Heart right ventricle (tissue), 16 donors: ENCODE measurements at regions not wholly inside any gene's neighbourhood (a gene's known extent, or its start where the extent isn't known, plus 50 kb on each side); places are given as distances from the start of the nearest gene placed in this dataset.

Experiments
- ATAC-seq, 8 donors: fragments of 200-7000 bp; cut with Tn5 transposase; one replicate each; pipeline ENCODE4 v1.9.1; 2020; ENCODE audit warnings: mild to moderate bottlenecking in 8 of 8, moderate library complexity in 8 of 8, moderate number of reproducible peaks in 1 of 8
- DNase-seq, 2 donors: peaks; one replicate each; pipeline ENCODE4 v3.0.0-alpha.2; 2020
- H3K27ac ChIP-seq, 10 donors: fragments of 200-600 bp; sonication (generic) in 2 of 10; one replicate each; pipeline versions ENCODE4 v1.5.0 to v1.8.0; 2020 to 2022; ENCODE audit warnings: mild to moderate bottlenecking in 3 of 10
- H3K27me3 ChIP-seq, 7 donors: fragments of 200-600 bp; one replicate each; pipeline ENCODE4 v1.8.0; 2021 to 2022; ENCODE audit warnings: mild to moderate bottlenecking in 2 of 7
- H3K36me3 ChIP-seq, 9 donors: fragments of 200-600 bp; sonication (generic) in 1 of 9; one replicate each; pipeline versions ENCODE4 v1.5.0 to v1.8.0; 2020 to 2022; ENCODE audit warnings: mild to moderate bottlenecking in 2 of 9
- H3K4me1 ChIP-seq, 9 donors: fragments of 200-600 bp; sonication (generic) in 1 of 9; one replicate each; pipeline versions ENCODE4 v1.5.0 to v1.8.0; 2020 to 2022; ENCODE audit warnings: mild to moderate bottlenecking in 4 of 9
- H3K4me3 ChIP-seq, 10 donors: fragments of 200-600 bp; sonication (generic) in 2 of 10; one replicate each; pipeline versions ENCODE4 v1.5.0 to v1.8.0; 2020 to 2022; ENCODE audit warnings: mild to moderate bottlenecking in 7 of 10, moderate library complexity in 2 of 10
- H3K9me3 ChIP-seq, 11 donors: fragments of 200-600 bp in 10 of 11; sonication (generic) in 2 of 11; one replicate each; pipeline versions ENCODE4 v1.5.0 to v1.8.0; 2013 to 2022; ENCODE audit warnings: mild to moderate bottlenecking in 2 of 11, control low read depth in 1 of 11, moderate library complexity in 1 of 11
- WGBS, 2 donors: extraction: QIAGEN DNeasy Blood & Tissue Kit; methylation state at CpG; one replicate each; pipeline ENCODE4 v1.1.7; 2013; ENCODE audit warnings: inconsistent platforms in 1 of 2; 5-methylcytosine and 5-hydroxymethylcytosine counted together
- intact Hi-C, 10 donors: fragments of 100-400 bp; cut with DNase I; formaldehyde crosslinking; loops; one replicate each; pipeline versions ENCODE4 v1.11.1 to v1.14.2; 2022
- TF ChIP-seq, protein P1 (sequence below), 9 donors: fragments of 200-600 bp; sonication (generic) in 2 of 9; IDR thresholded peaks; one replicate each; pipeline versions ENCODE4 v1.5.0 to v1.8.0; 2021 to 2022; ENCODE audit warnings: antibody characterized with exemption in 9 of 9, mild to moderate bottlenecking in 5 of 9, moderate library complexity in 1 of 9
- donor health status: Arrhythmogenic right ventricular cardiomyopathy.
- donor health status: ischemic (EF 13 %, LVEDD 7.1; RV severe dilation, severe dysfunction).
- donor health status: healthy with polysubstance abuse.
- donor health status: DM: no; HTN: yes; CAD: no.
- donor health status: DM: no; HTN: no; CAD: no.
- donor health status: ischemic (EF 25% LVEDD 6.9; RV normal size, moderate dysfunction).
- donor health status: ischemic (EF 25% LVEDD 5.7; RV mildly dilated, moderate dysfunction).
- donor health status: healthy.
- donor health status: DM: yes; HTN: yes; CAD: no.
- donor health status: Ischemic cardiomyopathy.
- donor health status: ischemic (EF 35%, LVEDD 5.7; RV mildly dilated, moderate dysfunction).
- donor health status: nonischemic (EF 11% LVEDD 7.7; RV severe dilation, severe dysfunction).
- donor health status: DM: yes; HTN: yes; CAD: no.
- donor health status: PGD.
- donor health status: ischemic (EF 29% LVEDD 5.4; RV normal size, mild dysfunction).
- donor health status: nonischemic (EF 23%, LVEDD 6.1; RV moderate dilation, normal function).

DNA sequence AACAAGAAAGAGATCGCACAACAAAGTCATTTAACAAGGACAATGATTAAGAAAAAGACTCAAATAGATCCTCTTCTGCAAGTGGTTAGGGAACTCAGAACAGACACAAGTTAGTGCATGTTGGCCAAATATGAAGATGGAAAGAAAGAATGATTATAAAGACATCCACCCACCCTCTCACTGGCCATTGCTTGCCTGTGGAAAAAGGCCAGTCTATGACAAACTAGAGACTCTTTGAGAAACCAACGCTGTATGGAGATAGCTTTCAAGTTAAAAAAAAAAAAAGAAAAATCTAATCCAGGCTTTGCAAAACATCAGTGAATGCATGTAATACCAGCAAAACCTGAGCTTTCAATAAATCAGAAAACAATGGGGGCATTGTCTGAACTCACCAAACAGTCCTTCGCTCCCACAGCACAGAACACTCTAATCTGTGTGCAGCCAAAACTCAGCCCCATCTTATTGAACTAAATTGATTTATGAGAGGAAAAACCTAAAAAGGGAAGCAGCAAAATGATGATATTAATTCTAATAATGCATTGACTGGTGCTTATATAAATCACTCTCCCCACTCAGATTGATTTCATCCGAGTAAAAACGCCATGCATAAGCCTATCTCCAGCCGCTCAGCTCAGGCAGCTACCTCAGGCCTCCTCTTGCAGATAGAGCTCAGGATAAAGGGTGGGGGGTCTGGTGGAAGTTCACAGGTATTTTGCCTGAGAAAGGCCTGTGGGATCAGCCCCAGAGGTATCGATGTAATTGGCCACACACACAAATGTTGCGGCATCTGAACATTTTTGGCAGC lies 547.1 kb downstream of the CCDC171 start:
- intact Hi-C loops: loop anchor here in 1 of 10 donors (10.0 kb wide), 1 partner anchor 55 kb away; no protein-coding TSS in a partner anchor
- WGBS, 2 donors: 76 to 85% methylated on average over 8 of the region's 8 CpGs
- peak in 2 of 8 donors; percentile 5 to 53 for ATAC-seq

DNA sequence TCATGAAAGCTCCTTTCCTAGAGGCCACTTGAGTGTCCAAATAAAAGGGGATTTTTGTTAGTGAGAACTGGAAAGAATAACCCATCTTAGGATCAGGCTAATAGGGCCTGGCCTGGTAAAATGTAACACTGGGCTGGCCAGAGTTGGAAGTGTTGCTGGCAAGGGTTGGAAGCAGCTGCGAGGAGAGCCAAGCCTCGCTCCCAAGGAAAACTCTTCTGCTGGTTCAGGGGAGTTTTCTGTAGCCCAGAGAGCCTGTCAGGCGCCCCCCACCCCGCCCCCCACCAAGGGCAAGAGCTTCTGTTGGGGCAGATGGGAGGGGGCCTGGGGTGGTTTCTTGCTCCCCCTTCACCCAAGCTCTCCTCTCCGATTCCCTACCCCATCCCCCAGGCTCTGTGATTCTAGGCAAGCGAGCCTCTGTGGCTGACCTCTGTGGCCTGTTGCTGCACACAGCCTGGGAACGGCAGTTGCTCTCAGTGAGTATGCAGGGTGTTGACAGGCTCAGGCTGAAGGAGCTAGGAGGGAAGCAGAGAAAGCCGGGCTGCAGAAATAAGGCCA lies 547.8 kb downstream of the CCDC171 start:
- Histone ChIP-seq H3K4me1 (peaks cover 0 to 16% (median 4%) of the 10 kb centered on the region in 9 donors), H3K4me3 (no peak overlapping the region), H3K9me3 (peaks cover 0 to 4% (median 0%) of the 10 kb centered on the region in 11 donors), H3K36me3 (no peaks in the 10 kb centered on the region), H3K27ac (peak overlapping the region in 7 of 10 donors; percentile 17 to 68 (median 60)), H3K27me3 (no peaks in the 10 kb centered on the region)
- TF ChIP-seq, protein P1, sequence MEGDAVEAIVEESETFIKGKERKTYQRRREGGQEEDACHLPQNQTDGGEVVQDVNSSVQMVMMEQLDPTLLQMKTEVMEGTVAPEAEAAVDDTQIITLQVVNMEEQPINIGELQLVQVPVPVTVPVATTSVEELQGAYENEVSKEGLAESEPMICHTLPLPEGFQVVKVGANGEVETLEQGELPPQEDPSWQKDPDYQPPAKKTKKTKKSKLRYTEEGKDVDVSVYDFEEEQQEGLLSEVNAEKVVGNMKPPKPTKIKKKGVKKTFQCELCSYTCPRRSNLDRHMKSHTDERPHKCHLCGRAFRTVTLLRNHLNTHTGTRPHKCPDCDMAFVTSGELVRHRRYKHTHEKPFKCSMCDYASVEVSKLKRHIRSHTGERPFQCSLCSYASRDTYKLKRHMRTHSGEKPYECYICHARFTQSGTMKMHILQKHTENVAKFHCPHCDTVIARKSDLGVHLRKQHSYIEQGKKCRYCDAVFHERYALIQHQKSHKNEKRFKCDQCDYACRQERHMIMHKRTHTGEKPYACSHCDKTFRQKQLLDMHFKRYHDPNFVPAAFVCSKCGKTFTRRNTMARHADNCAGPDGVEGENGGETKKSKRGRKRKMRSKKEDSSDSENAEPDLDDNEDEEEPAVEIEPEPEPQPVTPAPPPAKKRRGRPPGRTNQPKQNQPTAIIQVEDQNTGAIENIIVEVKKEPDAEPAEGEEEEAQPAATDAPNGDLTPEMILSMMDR (IDR thresholded peaks at IDR 0.05): no peak
- intact Hi-C loops: no loop called here
- WGBS, 2 donors: 33 to 36% methylated on average over 8 of the region's 8 CpGs
- DNase-seq (peak; percentile 54 to 57), ATAC-seq (peak; percentile 92 to 97 (median 94))

More for the DNA sequence above, 547.1 kb downstream of the CCDC171 start:
- DNase-seq: no peak
- Histone ChIP-seq H3K4me1 (peaks cover 0 to 16% (median 4%) of the 10 kb centered on the region in 9 donors), H3K27me3 (no peaks in the 10 kb centered on the region), H3K9me3 (peaks cover 0 to 4% (median 0%) of the 10 kb centered on the region in 11 donors), H3K36me3 (no peaks in the 10 kb centered on the region), H3K27ac (peak overlapping the region in 5 of 10 donors; percentile 44 to 64 (median 60)), H3K4me3 (no peak overlapping the region)
- TF ChIP-seq, protein P1 (IDR thresholded peaks at IDR 0.05): no peak

- DNase-seq: no peak
- H3K9me3 ChIP-seq: peaks cover 0 to 4% (median 0%) of the 10 kb centered on the region in 11 donors
- intact Hi-C loops: no loop called here
- no peak overlapping the region for H3K4me3 ChIP-seq
- no peaks in the 10 kb centered on the region for H3K36me3 ChIP-seq
- H3K4me1 ChIP-seq: peaks cover 0 to 16% (median 4%) of the 10 kb centered on the region in 9 donors
- TF ChIP-seq, protein P1 (IDR thresholded peaks at IDR 0.05): no peak
- no peak overlapping the region for H3K27ac ChIP-seq
- H3K27me3 ChIP-seq: no peaks in the 10 kb centered on the region
- WGBS, 2 donors: 77 to 78% methylated on average over 9 of the region's 9 CpGs
- no peak for ATAC-seq
Observed at GRCh38 chr9:16102154-16102553, 549.3 kb downstream of the CCDC171 start.

GRCh38 chr9:16103620-16104397 lies 551.0 kb downstream of the CCDC171 start:
- no peak overlapping the region for H3K27ac ChIP-seq
- peaks cover 0 to 4% (median 0%) of the 10 kb centered on the region in 11 donors for H3K9me3 ChIP-seq
- no peaks in the 10 kb centered on the region for H3K27me3 ChIP-seq
- H3K4me1 ChIP-seq: peaks cover 0 to 16% (median 4%) of the 10 kb centered on the region in 9 donors
- intact Hi-C loops: no loop called here
- 53 to 59% methylated on average over 14 of the region's 14 CpGs for WGBS, 2 donors
- H3K36me3 ChIP-seq: no peaks in the 10 kb centered on the region
- TF ChIP-seq, protein P1 (IDR thresholded peaks at IDR 0.05): no peak
- peak in 1 of 8 donors; percentile 14 for ATAC-seq
- no peak overlapping the region for H3K4me3 ChIP-seq
- no peak for DNase-seq
